HG03575 (cell line): ENCODE measurements at regions not wholly inside any gene's neighbourhood (a gene's known extent, or its start where the extent isn't known, plus 50 kb on each side); places are given as distances from the start of the nearest gene placed in this dataset.
"Not testable (repeated sequence)": the region's sequence is repeated elsewhere in the genome, so short reads cannot be mapped to it uniquely, and the experiment has no call there.

Source experiments
- ATAC-seq: cut with Tn5 transposase; IDR thresholded peaks from one replicate; pipeline ENCODE4 v1.9.1; 2021; ENCODE audit not compliant: unreplicated experiment, insufficient number of reproducible peaks, low FRiP score; ENCODE audit errors: extremely low read depth

DNA sequence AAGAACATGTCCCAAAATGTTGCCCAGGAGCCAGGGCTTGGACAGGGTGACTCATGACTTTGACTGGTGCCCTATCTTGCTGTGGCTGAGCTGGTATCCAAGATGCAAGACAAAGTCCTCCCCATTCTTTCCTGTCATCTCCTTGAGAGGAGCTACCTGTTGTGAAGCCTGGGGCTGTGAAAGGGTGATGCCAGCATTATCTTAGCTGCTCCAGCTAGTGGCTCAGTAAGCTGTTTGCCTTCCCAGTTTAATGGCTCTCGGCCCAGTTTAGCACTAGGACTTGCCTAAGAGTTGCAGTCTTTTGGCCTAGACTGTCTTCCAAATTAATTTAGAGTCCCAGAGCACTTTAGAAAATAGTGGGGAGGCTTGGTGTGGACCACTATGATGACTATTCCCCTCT is 424.3 kb upstream of the NRG3 start:
- no peak for ATAC-seq

GRCh38 chr10:81472927-81473470 is 402.0 kb upstream of the NRG3 start:
- ATAC-seq = no peak

DNA sequence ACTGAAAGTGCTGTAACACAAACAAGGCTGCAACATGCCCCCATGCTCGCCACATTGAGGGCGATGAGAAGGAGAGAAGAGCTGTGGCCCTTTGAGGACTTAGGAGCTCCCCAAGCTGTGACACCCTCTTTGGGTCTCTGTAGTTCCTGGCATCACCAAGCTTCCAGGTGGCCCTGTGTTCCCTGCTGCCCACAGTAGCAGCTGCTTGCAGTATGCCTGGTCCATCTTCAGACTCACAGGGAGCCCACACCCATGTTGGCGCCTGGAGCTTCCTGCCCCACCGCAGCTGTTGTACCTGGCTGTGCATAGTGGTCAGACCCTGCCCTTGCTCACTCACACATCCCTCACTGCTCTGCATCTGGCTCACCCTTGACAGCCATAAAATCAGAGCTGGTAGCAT is 401.2 kb upstream of the NRG3 start:
- ATAC-seq = no peak

- ATAC-seq = no peak
Observed at GRCh38 chr10:81479316-81479715, 395.7 kb upstream of the NRG3 start.

DNA sequence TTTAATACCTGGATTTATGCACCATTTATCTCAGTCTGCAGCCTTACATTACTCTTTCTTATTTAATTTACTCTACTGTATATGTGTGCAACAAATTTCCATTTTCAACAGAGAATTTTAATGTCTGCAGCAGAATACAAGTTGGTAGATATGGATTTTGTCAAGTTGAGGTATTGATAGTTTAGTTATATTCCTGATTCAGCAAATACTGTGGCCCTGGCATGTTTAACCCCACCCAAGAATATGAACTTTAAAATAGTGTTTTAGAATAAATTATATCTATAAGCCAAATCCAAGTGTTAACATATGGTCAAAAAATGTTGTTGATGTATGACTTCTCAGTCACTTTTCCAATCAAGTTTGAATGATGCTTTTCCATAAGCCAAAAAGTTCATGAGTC is 378.4 kb upstream of the NRG3 start:
- no peak for ATAC-seq

DNA sequence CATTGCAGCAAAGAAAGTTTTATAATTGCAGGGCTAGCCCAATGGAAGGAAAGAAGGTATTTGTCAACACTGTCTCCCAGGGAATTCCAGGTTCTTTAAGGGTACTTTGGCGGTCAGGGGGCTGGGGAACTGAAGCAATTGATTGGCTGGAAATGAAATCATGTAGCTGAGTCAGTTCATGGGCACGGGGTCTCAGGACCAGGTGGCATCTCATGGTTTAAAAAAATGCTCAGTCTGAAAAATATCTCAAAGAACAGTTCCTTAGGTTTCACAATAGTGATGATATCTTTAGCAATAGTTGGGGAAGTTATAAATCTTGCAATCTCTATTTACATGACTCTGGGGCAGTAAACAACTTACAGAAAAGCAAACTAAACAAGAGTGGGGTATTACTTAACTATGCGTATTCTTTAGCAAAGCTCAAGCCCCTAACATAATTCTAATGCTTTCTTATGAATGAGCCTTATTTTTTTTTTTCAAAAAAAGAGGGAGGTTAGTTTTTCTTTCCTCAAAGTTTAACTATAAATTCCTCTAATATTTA is 376.9 kb upstream of the NRG3 start:
- no peak for ATAC-seq

GRCh38 chr10:81502677-81503359 is 372.2 kb upstream of the NRG3 start:
- ATAC-seq = no peak

DNA sequence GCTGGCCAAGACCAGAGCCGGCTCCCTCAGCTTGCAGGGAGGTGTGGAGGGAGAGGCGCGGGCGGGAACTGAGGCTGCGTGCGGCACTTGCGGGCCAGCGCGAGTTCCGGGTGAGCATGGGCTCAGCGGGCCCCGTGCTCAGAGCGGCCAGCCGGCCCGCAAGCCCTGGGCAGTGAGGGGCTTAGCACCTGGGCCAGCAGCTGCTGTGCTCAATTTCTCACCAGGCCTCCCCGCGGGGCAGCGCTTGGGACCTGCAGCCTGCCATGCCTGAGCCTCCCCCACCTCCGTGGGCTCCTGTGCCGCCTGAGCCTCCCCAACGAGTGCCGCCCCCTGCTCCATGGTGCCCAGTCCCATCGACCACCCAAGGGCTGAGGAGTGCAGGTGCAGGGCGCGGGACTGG is 369.2 kb upstream of the NRG3 start:
- not testable (repeated sequence) for ATAC-seq

GRCh38 chr10:81514811-81515210 is 360.2 kb upstream of the NRG3 start:
- no peak for ATAC-seq

GRCh38 chr10:81520688-81521087 is 354.3 kb upstream of the NRG3 start:
- no peak for ATAC-seq

GRCh38 chr10:81524467-81524866 is 350.5 kb upstream of the NRG3 start:
- no peak for ATAC-seq

GRCh38 chr10:81532403-81532802 is 342.6 kb upstream of the NRG3 start:
- no peak for ATAC-seq

GRCh38 chr10:81534991-81535390 is 340.0 kb upstream of the NRG3 start:
- ATAC-seq = no peak

DNA sequence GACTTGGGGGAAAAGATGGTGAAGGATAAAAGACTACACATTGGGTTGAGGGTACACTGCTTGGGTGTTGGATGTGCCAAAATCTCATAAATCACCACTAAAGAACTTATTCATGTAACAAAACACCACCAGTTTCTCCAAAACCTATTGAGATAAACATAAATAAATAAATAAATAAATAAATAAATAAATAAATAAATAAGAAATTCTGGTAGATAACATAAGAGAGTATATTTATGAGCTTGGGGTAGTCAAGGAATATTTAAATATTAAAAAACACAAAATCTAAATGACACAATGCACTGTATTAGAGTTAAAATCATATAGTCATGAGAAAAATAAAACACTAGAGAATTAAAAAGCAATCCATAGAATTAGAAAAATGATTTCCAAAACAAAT is 333.5 kb upstream of the NRG3 start:
- ATAC-seq = no peak

DNA sequence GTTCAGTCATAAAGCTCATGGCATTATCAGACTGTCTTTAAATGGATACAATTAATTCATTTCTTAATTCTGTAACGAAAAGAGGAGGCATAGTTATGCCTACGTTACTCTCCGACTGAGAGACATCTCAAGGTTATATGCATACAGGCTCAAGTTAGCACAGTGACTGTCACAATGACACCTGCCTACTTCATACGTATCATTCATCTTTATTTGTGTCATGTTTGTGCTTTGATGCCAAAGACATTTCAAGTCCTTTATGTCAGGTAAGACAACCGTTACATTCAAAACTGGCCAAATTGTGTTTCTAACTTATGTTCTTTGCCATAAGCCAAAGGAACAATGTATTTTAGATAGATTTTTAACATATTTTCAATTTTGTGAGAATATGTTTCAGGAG is 328.8 kb upstream of the NRG3 start:
- ATAC-seq = no peak

GRCh38 chr10:81548160-81548559 is 326.8 kb upstream of the NRG3 start:
- no peak for ATAC-seq

DNA sequence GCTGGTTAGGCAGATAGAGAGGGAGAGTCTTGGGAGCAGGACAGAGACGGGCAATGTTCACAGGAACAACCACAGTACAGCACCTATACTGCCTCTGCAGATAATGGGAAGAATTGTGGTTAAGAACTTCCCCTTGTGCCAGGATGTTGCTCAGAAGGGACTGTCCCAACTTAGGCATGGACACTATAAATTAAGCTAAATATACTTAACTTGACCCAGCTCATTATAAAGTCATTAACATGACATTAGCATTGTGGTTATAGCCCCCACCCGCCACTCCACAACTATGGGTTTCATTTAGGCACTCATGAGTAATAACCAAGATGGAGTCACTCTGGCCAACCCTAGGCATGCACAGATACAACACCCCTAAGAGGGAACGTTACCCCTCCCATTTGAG is 310.9 kb upstream of the NRG3 start:
- no peak for ATAC-seq

- ATAC-seq = no peak
Observed at GRCh38 chr10:81569488-81569887, 305.5 kb upstream of the NRG3 start.

DNA sequence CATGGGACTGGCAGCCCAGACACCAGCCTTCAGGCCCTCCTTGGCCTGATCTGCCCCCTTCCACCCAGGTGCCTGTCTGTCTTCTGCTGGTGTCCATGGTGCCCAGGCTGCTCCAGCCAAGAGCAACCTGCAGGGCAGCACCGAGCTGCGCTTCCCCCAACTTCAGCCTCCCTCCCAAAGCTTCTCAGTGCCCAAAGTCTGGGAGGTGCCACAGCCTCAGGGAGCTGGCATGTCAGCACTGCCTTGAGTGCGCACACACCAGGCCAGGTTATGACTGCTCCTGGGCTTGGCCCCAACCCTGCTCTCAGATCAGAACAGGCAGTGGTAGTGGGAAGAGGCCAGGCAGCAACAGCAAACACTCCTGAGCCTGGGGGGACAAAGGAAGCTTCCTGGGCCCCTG is 304.6 kb upstream of the NRG3 start:
- no peak for ATAC-seq

GRCh38 chr10:81570878-81571794 is 303.9 kb upstream of the NRG3 start:
- ATAC-seq = no peak
